ENCODE measurements at regions not wholly inside any gene's neighbourhood (a gene's known extent, or its start where the extent isn't known, plus 50 kb on each side); places are given as distances from the start of the nearest gene placed in this dataset.
A peak's percentile ranks its signal among the peaks of the same experiment; 100 is the strongest.
"Not testable (repeated sequence)": the region's sequence is repeated elsewhere in the genome, so short reads cannot be mapped to it uniquely, and the experiment has no call there.

DNA sequence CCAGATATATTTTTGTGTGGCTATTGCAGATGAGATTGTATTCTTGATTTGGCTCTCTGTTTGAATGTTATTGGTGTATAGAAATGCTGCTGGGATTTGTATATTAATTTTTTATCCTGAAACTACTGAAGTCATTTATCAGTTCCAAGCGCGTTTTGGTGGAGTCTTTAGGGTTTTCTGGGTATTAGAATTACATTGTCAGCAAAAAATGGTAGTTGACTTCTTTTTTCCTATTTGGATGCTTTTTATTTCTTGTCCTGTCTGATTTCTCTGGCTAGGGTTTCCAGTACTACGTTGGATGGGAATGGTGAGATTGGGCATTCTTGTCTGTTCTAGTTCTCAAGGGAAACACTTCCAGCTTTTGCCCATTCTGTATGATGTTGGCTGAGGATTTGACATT lies 415.5 kb upstream of the CHRM2 start:
- TF ChIP-seq, protein P1, sequence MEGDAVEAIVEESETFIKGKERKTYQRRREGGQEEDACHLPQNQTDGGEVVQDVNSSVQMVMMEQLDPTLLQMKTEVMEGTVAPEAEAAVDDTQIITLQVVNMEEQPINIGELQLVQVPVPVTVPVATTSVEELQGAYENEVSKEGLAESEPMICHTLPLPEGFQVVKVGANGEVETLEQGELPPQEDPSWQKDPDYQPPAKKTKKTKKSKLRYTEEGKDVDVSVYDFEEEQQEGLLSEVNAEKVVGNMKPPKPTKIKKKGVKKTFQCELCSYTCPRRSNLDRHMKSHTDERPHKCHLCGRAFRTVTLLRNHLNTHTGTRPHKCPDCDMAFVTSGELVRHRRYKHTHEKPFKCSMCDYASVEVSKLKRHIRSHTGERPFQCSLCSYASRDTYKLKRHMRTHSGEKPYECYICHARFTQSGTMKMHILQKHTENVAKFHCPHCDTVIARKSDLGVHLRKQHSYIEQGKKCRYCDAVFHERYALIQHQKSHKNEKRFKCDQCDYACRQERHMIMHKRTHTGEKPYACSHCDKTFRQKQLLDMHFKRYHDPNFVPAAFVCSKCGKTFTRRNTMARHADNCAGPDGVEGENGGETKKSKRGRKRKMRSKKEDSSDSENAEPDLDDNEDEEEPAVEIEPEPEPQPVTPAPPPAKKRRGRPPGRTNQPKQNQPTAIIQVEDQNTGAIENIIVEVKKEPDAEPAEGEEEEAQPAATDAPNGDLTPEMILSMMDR (IDR thresholded peaks at IDR 0.05; ENCODE audit: extremely low read depth, missing control alignments) = no peak
- DNase-seq (ENCODE audit: low spot score) = no peak

DNA sequence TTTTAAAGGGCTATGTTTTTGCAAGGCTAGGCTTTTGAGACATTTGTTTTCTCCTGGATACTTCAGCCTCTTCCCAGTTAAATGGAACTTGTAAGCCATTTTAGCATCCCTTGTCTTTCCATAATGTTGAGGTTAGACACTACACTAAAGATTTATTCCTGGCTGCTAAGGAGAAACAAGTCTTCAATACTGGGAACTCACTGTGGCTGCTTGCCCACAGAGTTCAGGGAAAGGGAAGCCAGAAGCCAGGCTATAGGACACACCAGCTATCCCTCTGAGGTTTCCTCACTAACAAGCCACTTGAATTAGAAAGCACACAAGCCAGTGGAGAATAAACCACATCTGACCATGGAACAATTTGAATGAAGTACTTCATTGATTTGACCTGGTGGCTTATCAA lies 421.7 kb upstream of the CHRM2 start:
- no peak for DNase-seq (ENCODE audit: low spot score)
- TF ChIP-seq, protein P1 (IDR thresholded peaks at IDR 0.05; ENCODE audit: extremely low read depth, missing control alignments) = no peak

DNA sequence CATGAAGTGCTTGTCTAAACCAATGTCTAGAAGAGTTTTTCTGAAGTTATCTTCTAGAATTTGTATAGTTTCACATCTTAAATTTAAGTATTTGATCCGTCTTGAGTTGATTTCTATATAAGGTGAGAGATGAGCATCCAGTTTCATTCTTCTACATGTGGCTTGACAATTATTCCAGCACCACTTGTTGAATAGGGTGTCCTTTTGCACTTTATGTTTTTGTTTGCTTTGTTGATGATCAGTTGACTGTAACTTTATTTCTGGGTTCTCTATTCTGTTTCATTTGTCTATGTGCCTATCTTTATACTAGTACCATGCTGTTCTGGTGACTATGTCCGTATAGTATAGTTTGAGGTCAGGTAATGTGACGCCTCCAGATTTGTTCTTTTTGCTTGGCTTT lies 426.6 kb upstream of the CHRM2 start:
- DNase-seq (ENCODE audit: low spot score) = no peak
- TF ChIP-seq, protein P1 (IDR thresholded peaks at IDR 0.05; ENCODE audit: extremely low read depth, missing control alignments) = no peak

DNA sequence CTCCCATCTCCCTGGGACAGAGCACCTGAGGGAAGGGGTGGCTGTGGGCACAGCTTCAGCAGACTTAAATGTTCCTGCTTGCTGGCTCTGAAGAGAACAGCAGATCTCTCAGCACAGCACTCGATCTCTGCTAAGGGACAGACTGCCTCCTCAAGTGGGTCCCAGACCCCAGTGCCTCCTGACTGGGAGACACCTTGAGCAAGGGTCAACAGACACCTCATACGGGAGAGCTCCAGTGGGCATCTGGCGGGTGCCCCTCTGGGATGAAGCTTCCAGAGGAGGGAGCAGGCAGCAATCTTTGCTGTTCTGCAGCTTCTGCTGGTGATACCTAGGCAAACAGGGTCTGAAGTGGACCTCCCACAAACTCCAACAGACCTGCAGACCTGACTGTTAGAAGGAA lies 436.7 kb upstream of the CHRM2 start:
- DNase-seq (ENCODE audit: low spot score) = not testable (repeated sequence)

DNA sequence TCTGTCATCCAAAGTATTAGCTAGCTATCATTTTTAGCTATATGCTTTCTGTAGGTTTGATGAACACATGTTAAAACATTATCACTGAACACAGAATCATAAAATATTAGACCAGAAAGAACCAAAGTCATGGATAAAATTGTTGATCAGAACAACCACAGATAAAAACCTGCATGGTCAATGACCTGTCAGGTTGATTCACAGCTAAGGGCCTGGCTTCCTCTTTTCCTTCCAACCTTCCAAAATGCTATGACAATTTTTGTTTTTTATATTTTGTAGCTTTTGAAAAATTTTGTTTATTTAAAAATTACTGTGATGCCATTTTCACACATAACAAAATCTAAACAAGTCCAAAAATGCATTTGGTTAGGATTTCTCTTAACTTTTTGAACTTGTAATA lies 444.4 kb upstream of the CHRM2 start:
- TF ChIP-seq, protein P1 (IDR thresholded peaks at IDR 0.05; ENCODE audit: extremely low read depth, missing control alignments) = no peak
- no peak for DNase-seq (ENCODE audit: low spot score)

DNA sequence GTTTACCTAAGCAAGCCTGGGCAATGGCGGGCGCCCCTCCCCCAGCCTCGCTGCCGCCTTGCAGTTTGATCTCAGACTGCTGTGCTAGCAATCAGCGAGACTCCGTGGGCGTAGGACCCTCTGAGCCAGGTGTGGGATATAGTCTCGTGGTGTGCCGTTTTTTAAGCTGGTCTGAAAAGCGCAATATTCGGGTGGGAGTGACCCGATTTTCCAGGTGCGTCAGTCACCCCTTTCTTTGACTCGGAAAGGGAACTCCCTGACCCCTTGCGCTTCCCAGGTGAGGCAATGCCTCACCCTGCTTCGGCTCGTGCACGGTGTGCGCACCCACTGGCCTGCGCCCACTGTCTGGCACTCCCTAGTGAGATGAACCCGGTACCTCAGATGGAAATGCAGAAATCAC lies 442.6 kb upstream of the MTPN start:
- DNase-seq (ENCODE audit: low spot score) = not testable (repeated sequence)

DNA sequence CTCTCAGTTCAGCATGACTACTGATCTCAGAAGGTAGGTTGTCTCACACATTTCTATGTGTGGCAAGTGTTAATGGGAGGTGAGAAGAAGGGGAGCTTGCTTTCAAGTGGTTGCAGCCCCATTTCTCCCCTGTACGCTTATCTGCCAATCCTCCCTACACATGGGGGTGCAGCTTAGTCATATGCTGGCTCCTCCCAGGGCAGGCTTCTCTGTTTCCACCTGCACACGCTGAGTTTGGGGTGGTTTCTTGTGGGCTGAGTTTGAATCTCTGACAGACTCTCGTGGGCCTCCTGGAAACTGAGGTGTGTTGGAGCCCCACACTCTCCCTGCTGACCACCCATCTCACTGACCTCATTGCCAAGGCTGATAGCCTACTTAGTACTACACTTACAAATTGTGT lies 435.8 kb upstream of the MTPN start:
- TF ChIP-seq, protein P1 (IDR thresholded peaks at IDR 0.05; ENCODE audit: extremely low read depth, missing control alignments) = no peak
- no peak for DNase-seq (ENCODE audit: low spot score)

DNA sequence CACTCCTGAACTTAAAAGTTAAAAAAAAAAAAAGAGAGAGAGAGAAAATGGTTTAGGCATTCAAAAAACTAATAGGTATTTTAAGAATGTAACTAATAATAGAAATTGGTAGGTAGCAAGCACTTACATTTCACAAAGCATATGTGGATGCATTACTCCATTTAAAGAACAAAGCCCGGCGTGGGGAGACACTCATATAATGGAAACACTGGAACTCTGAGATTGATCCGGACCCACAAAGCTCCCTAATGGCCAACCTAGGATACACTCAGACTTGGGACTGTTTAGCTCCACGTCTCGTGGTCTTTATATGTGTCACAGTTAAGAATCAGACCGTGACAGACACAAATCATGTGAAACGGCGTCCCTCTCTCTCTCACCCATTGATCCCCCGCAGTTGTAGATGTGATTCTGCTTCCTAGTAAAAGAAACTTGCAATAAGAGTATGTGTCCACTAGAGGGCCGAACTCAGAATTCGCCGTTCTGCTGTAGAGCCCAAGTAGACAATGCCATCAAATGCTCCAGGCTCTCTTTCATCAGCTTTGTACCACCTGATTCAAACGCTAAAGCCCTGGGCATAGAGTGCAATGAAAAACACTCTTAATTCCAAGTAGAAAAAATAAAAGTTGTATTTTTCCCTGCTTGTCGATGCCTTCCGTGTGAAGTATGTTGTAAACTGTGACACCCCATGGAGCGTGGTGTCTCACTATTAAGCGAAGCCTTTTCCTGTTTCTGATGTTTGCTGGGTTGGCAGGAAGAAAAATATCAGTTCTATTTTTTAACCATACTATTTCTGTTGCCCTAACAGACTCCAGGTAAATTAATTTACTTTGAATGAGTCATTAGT lies 429.0 kb upstream of the MTPN start:
- peak; percentile 52 for DNase-seq (ENCODE audit: low spot score)
- TF ChIP-seq, protein P1 (IDR thresholded peaks at IDR 0.05; ENCODE audit: extremely low read depth, missing control alignments) = peak; percentile 64
